ENCODE measurements at regions not wholly inside any gene's neighbourhood (a gene's known extent, or its start where the extent isn't known, plus 50 kb on each side); places are given as distances from the start of the nearest gene placed in this dataset.

DNA sequence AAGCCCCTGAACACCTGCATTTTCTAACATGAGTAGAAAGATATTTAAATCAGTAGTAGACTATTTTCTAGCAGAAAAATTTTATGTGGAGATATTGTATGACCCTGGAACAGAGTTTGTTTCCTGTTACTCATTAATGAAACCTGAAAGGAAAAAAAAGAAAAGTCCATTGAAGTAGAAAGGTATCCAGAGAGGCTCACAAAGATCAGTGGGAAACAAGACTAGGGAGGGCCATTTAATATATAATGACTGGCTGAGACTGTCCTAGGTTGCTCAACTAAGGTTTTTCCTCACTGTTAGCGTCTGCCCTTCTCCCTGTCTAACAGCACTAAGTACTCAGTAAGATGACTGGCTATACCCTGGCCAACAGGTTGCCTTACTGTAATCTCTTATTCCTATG lies 788.6 kb downstream of the GLUD2 start:
- no peak for TF ChIP-seq CREB1 (IDR thresholded peaks at IDR 0.05; ENCODE audit: low read depth)
- TF ChIP-seq CTCF (IDR thresholded peaks at IDR 0.05 in 2 of 3, conservative IDR thresholded peaks at IDR 0.05 in 1 of 3; ENCODE audit: control insufficient read depth in 2 of 3, extremely low read depth in 1 of 3, insufficient read depth in 1 of 3, low read depth in 3 of 3, low read length in 3 of 3): no peak
- no peak for TF ChIP-seq ATF3 (IDR thresholded peaks at IDR 0.05; ENCODE audit: borderline replicate concordance, extremely low read depth, low read depth, low read length)

All from GM12878 (cell line).